NCI-H226 (cell line): ENCODE measurements at regions not wholly inside any gene's neighbourhood (a gene's known extent, or its start where the extent isn't known, plus 50 kb on each side); places are given as distances from the start of the nearest gene placed in this dataset.

ENCODE experiments used
- DNase-seq: peaks from one replicate; pipeline ENCODE4 v3.0.0-alpha.2; 2015

- DNase-seq: no peak
Measured at GRCh38 chr9:31445960-31446359, 938.5 kb upstream of the ACO1 start.

GRCh38 chr9:31467075-31467474, 917.4 kb upstream of the ACO1 start:
- DNase-seq: no peak

- DNase-seq: no peak
Measured at GRCh38 chr9:31470051-31470450, 914.4 kb upstream of the ACO1 start.

GRCh38 chr9:31471010-31471409, 913.4 kb upstream of the ACO1 start:
- DNase-seq: no peak

DNA sequence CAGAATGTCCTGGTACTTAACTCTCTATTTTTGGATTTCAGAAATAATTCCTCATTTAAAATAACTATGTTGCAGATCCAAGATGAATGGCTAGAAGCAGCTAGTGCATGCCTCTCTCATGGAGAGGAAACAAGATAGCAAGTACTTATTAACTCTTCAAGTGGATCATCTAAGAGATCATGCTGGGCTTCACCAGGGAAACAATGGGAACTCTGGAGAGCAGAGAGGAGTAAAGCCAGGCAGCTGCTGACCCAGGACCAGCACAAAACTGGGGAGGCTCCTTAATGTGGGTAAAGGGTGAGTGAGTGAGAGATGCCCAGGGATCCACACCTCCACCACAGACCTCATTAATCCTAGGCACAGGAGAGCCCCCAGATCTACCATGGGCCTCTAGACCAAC, 897.8 kb upstream of the ACO1 start:
- DNase-seq: no peak

GRCh38 chr9:31490551-31491106, 893.8 kb upstream of the ACO1 start:
- no peak for DNase-seq

- no peak for DNase-seq
Measured at GRCh38 chr9:31492229-31492628, 892.2 kb upstream of the ACO1 start.

DNA sequence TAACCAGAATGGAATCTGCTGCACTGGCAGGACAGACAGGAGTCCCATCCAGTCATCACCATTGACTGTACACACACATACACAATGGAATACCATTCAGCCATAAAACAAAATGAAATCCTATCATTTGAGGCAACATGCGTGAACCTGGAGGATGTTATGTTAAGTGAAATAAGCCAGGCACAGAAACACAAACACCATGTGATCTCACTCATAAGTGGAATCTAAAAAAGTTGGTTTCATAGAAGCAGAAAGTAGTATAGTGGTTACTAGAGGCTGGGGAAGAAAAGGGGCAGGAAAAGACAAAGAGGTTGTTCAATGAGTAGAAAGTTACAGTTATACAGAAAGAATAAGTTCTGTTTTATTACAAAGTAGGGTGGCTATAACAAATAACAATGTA, 884.0 kb upstream of the ACO1 start:
- no peak for DNase-seq

- no peak for DNase-seq
Measured at GRCh38 chr9:31519011-31519410, 865.4 kb upstream of the ACO1 start.

DNA sequence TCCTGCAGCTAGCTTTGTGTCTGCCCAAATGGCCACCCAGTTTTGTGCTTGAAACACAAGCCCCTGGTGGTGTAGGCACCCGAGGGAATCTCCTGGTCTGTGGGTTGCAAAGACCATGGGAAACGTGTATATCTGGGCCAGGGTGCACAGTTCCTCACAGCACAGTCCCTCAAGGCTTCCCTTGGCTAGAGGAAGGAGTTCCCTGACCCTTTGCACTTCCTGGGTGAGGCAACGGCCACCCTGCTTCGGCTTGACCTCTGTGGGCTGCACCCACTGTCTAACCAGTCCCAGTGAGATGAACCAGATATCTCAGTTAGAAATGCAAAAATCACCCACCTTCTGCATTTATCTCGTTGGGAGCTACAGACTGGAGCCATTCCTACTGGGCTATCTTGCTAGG, 865.0 kb upstream of the ACO1 start:
- DNase-seq: no peak

DNA sequence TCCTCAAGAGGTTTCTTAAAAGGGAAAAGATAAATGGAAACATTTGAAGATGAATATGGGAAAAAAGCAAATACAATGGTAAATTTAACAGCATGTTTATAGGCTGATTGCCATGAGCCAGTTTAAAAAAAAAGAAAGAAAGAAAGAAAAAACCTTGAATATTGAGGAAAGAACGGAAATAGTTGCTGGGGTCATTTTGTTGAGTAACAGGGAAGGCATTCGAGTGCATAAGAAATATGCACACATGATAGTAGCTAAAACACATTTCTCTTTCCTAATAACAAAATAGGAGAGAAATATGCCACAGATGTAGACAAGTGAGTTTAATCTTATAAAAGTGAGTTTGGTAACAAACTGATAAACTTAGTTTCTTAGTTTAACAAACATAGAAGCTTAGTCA, 864.6 kb upstream of the ACO1 start:
- DNase-seq: no peak

DNA sequence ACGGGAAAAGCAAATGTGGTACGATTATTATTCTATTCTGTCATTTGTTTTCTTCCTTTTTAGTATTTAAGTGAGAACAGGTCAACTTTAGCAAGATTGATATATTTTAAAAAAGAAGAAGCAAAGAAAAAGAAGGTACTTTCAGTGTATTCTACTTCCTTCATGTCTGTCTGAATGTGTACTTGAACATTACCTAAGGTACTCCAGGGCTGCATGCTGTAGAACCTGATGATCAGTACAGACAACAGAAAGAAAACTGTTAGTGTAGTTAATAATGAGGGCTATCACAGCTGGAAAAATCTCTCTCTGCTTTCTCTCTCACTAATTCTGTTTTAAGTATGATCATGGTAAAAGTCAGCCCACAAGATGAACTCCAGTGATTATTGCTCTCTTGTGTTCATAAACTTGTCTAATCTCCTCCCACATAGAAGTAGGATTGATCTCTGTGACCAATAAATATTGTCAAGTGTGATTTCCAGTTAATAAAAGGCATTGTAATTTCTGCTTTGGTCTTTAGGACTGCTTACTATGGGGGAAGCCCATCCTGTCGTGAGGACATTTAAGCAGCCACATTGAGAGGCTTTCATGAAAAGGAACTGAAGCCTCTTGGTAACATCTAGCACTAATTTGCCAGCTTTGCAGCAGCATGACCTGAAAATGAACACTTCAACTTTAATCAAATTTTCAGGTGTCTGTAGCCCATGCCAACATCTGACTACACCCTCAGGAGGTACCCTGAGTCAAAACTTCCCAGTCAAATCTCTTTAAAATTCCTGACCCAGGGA, 864.0 kb upstream of the ACO1 start:
- no peak for DNase-seq

DNA sequence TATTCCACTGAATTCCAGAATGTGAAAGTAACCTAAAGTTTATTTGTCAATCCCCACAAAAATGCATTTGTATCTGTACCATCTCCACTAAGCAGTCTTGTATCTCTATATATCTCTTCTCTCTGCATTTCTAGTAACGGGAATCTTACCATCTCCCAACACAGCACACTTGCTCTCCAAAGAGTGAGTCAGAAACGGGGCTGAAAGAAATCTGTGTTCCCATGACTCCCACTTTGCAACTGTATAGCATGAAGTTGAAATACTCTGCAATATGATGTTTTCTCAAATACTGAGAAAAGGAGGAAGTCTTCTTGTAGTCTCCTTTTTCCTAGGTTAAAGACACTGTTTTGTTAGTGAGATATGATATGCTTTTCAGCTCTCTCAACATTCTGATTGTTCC, 848.8 kb upstream of the ACO1 start:
- DNase-seq: no peak

- DNase-seq: no peak
Measured at GRCh38 chr9:31536471-31536870, 848.0 kb upstream of the ACO1 start.

DNA sequence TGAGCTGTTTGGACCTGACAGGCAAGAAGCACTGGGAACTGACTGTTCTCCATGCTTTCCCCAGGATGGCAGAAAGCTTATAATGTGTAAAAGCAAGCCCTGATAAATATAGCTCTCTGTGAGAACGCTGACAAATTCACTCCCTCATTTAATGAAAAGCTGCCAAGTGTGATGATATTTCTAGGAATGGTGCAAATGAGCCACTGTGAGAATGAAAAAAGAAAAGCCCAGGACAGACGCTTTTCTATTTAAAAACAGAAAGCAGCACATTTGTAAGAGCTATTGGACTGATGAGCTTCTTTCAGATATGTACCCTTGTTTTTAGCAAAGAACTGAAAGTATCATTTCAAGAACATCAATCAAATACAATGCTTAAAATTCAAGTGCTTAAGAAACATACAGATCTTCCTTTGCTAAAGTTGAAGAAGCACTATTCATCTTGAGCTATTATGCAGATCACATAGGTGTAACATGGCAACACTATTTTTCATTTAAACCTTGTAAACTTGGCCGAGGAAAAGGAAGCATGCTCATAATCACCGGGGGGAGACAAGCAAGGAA, 842.6 kb upstream of the ACO1 start:
- DNase-seq: no peak

DNA sequence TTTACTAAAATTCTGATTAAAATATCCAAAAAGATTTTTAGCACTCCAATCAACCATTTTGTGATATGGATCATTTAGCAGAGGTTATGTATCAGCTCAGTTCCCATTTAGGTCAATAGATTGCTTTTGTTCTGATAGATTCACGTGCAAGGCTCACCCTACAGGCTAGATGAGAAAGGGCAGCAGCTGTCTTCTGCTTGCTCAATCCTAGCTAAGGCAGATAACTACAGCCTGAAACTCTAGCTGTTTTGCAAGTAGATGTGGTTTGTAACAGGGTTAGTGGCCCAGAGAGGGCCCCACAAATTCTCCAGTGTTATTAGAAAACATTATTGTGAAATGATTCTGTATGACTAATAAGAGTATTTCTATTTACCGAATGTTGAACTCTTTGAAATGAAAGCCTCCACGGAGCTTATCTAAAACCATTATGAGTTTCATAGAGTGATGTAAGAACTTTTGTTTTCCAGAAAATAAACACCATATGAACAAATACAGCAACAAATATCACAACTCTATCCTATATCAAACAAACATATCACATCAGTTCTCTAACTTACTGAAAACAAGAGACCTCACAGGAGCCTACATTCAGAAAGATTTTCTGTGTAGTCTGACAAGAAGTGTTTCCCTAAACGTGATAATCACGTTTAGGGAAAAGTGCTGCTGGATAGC, 841.9 kb upstream of the ACO1 start:
- peak; percentile 60 for DNase-seq

DNA sequence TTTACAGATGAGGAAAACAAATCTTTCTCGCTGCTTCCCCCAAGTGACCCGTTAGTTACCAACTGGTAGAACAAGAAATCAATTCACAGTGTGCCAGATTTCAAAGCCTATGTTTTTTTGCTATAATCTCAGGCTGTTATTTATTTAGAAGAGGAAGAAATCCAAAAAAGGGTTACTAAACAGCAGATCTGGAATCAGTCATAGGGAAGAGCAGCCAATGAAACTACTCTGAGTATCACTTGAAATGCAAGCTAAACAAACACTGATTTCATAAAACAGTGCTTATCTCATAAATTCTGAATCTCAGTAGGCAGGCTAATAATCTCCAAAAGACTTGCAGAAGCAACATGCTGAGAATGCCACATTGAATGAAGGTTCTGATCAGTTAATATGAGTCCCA, 829.5 kb upstream of the ACO1 start:
- no peak for DNase-seq

DNA sequence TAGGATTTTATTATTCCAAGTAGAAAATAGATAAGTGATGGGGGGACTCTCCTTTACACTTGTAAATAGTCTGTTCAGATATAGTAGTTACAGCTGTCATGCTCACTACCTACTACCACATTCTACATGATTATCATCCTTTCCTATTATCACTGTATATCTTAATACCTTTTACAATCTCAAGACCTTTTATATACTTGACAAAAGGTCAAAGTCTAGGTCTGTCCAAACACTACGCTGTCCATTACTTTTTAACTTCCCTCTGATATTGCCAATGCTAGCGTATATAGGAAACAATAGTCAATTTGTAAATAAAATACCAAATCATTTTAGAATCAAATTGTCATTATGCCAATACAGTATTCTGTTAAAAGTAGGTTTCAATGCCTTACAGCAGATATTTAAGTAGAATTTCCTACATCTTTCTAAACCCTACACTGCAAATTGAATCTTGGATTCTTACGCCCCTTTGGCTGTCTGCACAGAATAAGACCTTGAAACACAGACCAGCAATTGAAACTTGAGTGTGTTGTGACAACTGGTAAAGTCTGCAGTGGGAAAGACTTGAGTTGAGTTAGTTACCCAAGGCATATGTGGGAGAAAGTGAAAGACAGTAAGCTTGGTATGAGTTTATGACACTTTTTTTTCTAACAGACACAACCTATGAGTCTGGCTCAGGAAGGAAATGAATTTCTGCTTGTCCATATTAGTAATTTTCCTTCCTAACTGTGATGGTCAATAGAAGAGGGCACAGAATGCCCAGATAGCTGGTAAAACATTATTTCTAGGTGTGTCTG, 827.6 kb upstream of the ACO1 start:
- no peak for DNase-seq

DNA sequence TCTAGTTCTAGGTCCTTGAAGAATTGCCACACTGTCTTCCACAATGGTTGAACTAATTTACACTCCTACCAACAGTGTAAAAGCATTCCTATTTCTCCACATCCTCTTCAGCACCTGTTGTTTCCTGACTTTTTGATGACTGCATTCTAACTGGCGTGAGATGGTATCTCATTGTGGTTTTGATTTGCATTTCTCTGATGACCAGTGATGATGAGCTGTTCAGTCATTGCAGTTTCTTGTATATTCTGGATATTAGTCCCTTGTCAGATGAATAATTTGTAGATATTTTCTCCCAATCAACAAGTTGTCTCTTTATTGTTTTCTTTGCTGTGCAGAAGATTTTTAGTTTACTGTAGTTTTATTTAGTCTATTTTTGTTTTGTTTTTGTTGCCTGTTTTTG, 812.3 kb upstream of the ACO1 start:
- peak; percentile 13 for DNase-seq

DNA sequence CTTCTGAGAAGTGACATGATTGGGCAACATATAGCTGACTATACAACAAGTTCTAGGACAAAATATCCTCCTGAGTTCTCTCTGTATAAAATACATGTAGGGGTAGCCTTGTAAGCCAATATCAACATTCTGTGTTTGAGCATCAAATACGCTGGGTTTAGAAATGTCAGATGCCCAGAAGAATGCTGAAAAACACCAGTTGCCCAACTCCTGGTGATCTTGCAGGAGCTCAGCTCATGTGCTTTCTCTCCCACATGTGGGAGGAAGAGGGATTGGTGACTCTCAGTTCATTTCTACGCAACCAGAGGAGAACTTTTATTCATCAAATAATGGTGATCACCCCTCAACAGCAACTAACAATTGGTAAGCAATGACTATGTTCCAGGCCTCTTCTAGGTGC, 810.9 kb upstream of the ACO1 start:
- DNase-seq: peak; percentile 22

- DNase-seq: peak; percentile 59
Measured at GRCh38 chr9:31574006-31574765, 810.3 kb upstream of the ACO1 start.

DNA sequence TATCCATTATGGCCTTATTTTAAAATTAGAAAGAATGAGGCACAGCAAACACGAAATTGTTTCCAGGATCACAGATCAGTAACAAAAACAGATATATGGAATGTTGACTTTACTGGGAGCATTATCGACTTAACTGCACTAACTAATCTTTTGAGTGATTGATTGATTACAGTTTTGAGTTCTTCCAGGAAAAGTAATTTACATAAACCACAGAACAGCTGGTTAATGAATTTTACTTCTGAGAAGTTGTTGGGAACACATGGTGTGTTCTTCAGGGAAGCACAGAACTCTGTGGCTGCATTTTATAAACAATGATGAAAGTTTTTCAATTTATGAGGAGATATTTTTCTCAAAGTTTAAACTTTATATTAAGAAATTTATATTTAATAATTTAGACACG, 802.4 kb upstream of the ACO1 start:
- DNase-seq: no peak

DNA sequence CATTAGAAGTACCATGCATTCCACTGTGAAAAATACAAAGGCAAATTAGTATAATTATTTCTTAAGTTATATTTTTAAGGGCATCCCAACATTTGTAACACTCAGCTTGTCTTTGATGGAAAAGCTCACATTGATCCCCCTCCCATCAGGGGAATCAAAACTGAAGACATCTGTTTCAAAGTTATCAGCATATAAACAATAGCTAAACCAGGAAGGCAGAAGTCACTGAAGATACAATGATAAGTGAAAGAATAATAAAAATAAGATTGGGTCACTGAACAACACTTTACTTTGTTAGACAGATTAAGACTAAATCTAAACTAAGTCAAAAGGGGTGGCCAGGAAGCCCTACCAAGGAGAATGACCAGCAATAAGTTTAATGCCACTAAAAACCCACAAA, 801.9 kb upstream of the ACO1 start:
- DNase-seq: no peak
